Right atrium auricular region (tissue), 2 donors: ENCODE measurements at regions not wholly inside any gene's neighbourhood (a gene's known extent, or its start where the extent isn't known, plus 50 kb on each side); places are given as distances from the start of the nearest gene placed in this dataset.
A peak's percentile ranks its signal among the peaks of the same experiment; 100 is the strongest.

Experiments
- DNase-seq: peaks from one replicate; pipeline ENCODE4 v3.0.0-alpha.2; 2019; ENCODE audit warnings: low spot score
- H3K27ac ChIP-seq, 2 donors: fragments of 200-600 bp; sonication (generic); 1 replicate in 1 of 2; 2 replicates in 1 of 2; pipeline ENCODE4 v1.5.1; 2016 to 2019
- H3K27me3 ChIP-seq, 2 donors: fragments of 200-600 bp; sonication (generic); one replicate each; pipeline versions ENCODE4 v1.5.1 to v1.6.0; 2017 to 2019
- H3K36me3 ChIP-seq: fragments of 200-600 bp; sonication (generic); one replicate; pipeline ENCODE4 v1.5.1; 2016
- H3K4me1 ChIP-seq, 2 donors: fragments of 200-600 bp; sonication (generic); one replicate each; pipeline versions ENCODE4 v1.5.1 to v1.6.0; 2017 to 2019
- H3K4me3 ChIP-seq, 2 donors: fragments of 200-600 bp; sonication (generic); 1 replicate in 1 of 2; 2 replicates in 1 of 2; pipeline ENCODE4 v1.5.1; 2017 to 2019; ENCODE audit warnings: mild to moderate bottlenecking in 1 of 2, moderate library complexity in 1 of 2
- H3K9me3 ChIP-seq, 2 donors: fragments of 200-600 bp; sonication (generic); one replicate each; pipeline ENCODE4 v1.5.1; 2019
- TF ChIP-seq, protein P1 (sequence below), 2 donors: fragments of 200-600 bp; sonication (generic); IDR thresholded peaks; one replicate each; pipeline ENCODE4 v1.5.1; 2019; ENCODE audit warnings: antibody characterized with exemption in 2 of 2

DNA sequence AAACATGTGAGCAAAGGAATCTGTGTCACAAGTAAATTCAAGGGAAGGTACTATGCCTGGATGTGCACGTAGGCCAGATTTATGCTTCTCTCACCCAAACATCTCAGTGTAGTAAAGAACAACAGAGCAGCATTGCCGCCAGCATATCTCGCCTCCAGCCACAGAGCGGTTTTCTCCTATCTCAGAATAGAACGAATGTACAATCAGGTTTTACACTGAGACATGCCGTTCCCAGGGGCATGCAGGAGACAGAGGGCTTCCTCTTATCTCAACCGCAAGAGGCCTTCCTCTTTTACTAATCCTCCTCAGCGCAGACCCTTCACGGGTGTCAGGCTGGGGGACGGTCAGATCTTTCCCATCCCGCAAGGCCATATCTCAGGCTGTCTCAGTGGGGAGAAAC is 175.3 kb downstream of the RPIA start:
- DNase-seq, result no peak
- TF ChIP-seq, protein P1, sequence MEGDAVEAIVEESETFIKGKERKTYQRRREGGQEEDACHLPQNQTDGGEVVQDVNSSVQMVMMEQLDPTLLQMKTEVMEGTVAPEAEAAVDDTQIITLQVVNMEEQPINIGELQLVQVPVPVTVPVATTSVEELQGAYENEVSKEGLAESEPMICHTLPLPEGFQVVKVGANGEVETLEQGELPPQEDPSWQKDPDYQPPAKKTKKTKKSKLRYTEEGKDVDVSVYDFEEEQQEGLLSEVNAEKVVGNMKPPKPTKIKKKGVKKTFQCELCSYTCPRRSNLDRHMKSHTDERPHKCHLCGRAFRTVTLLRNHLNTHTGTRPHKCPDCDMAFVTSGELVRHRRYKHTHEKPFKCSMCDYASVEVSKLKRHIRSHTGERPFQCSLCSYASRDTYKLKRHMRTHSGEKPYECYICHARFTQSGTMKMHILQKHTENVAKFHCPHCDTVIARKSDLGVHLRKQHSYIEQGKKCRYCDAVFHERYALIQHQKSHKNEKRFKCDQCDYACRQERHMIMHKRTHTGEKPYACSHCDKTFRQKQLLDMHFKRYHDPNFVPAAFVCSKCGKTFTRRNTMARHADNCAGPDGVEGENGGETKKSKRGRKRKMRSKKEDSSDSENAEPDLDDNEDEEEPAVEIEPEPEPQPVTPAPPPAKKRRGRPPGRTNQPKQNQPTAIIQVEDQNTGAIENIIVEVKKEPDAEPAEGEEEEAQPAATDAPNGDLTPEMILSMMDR (IDR thresholded peaks at IDR 0.05), result no peak
- no peaks in the 10 kb centered on the region for H3K36me3 ChIP-seq

DNA sequence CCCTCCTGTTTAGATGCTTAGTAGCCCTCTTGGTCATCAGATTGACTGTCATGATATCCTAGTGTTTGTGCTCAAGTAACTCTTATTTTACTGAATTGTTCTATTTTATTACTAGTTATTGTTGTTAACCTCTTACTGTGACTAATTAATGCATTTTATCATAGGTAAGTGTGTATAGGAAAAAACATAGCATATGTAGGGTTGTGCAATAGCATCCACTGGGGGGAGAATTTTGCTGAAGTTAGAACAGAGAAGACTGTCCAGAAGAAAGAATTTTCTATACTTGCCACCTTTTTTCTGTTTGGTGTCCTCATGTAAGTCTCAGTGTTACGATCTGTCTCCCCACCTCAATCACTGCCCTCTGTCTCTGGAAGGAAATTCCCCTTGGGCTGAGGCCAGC is 177.4 kb downstream of the RPIA start:
- no peaks in the 10 kb centered on the region for H3K9me3 ChIP-seq
- no peaks in the 10 kb centered on the region for H3K36me3 ChIP-seq
- peaks cover 0 to 8% of the 10 kb centered on the region in 2 donors for H3K4me1 ChIP-seq
- no peak for DNase-seq
- TF ChIP-seq, protein P1 (IDR thresholded peaks at IDR 0.05), result no peak
- no peak overlapping the region for H3K27ac ChIP-seq
- H3K27me3 ChIP-seq, result no peaks in the 10 kb centered on the region
- H3K4me3 ChIP-seq, result no peak overlapping the region

More for the DNA sequence above, 175.3 kb downstream of the RPIA start:
- Histone ChIP-seq H3K9me3 (no peaks in the 10 kb centered on the region), H3K4me1 (peaks cover 0 to 8% of the 10 kb centered on the region in 2 donors), H3K4me3 (no peak overlapping the region), H3K27ac (peak overlapping the region in 1 of 2 donors; percentile 60), H3K27me3 (no peaks in the 10 kb centered on the region)

DNA sequence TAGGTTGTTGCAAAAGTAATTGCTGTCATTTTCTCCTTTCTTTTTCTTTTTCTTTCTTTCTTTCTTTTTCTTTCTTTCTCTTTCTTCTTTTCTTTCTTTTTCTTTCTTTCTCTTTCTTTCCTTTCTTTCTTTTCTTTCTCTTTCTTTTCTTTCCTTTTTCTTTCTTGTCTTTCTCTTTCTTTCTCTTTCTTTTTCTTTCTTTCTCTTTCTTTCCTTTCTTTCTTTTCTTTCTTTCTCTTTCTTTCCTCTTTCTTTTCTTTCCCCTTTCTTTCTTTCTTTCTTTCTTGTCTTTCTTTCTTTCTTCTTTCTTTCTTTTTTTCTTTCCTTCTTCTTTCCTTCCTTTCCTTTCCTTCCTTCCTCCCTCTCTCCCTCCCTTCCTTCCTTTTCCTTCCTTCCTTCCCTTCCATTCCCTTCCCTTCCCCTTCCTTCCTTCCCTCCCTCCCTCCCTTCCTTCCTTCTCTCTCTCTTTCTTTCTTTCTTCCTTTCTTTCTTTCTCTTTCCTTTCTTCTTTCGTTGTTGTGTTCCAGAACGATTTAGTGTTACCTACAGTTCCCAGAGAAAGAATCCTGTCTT is 178.9 kb downstream of the RPIA start:
- Histone ChIP-seq H3K4me1 (peaks cover 0 to 8% of the 10 kb centered on the region in 2 donors), H3K9me3 (no peaks in the 10 kb centered on the region), H3K4me3 (no peak overlapping the region), H3K27ac (no peak overlapping the region), H3K36me3 (no peaks in the 10 kb centered on the region), H3K27me3 (no peaks in the 10 kb centered on the region)
- TF ChIP-seq, protein P1 (IDR thresholded peaks at IDR 0.05), result no peak
- DNase-seq, result no peak

DNA sequence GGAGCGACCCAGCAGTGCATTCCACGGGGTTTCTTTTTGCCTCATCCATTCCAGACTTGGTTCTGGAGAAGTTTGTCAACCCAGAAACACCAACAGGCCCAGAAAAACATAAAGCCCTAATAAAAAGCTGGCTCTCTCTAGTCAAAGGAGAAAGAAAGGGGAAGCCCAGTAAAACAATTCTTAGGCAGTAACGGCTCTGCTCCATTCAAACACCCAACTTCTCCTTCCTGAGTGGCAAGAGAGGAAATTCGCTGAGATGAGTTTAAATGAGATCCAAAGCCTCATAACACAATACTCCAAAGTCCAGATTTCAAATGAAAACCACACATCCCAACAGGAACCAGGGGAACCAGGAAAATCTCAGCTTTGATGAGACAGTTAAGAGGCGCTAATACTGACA is 179.9 kb downstream of the RPIA start:
- H3K27me3 ChIP-seq, result no peaks in the 10 kb centered on the region
- H3K36me3 ChIP-seq, result no peaks in the 10 kb centered on the region
- TF ChIP-seq, protein P1 (IDR thresholded peaks at IDR 0.05), result no peak
- H3K27ac ChIP-seq, result no peak overlapping the region
- DNase-seq, result no peak
- peaks cover 0 to 2% of the 10 kb centered on the region in 2 donors for H3K4me1 ChIP-seq
- H3K4me3 ChIP-seq, result no peak overlapping the region
- H3K9me3 ChIP-seq, result no peaks in the 10 kb centered on the region

DNA sequence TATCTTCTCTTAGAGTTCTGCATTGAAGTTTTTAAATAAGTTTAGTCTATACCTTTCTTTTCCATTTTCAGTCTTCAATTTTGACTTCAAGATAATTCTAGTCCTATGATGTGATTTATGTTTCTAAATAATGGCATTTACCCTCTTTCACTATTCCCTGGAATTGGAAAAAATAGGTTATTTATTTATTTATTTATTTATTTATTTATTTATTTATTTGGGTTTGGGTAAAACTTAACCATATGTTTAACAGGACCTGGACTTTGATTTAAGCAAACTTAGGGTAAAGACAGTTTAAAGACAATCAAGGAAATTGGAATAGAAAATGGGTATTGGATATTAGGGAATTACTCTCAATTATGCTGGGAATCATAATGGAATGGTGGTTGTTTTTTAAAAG is 182.1 kb downstream of the RPIA start:
- Histone ChIP-seq H3K4me1 (no peaks in the 10 kb centered on the region), H3K27ac (no peak overlapping the region), H3K4me3 (no peak overlapping the region), H3K36me3 (no peaks in the 10 kb centered on the region), H3K27me3 (no peaks in the 10 kb centered on the region), H3K9me3 (no peaks in the 10 kb centered on the region)
- no peak for DNase-seq
- TF ChIP-seq, protein P1 (IDR thresholded peaks at IDR 0.05), result no peak

DNA sequence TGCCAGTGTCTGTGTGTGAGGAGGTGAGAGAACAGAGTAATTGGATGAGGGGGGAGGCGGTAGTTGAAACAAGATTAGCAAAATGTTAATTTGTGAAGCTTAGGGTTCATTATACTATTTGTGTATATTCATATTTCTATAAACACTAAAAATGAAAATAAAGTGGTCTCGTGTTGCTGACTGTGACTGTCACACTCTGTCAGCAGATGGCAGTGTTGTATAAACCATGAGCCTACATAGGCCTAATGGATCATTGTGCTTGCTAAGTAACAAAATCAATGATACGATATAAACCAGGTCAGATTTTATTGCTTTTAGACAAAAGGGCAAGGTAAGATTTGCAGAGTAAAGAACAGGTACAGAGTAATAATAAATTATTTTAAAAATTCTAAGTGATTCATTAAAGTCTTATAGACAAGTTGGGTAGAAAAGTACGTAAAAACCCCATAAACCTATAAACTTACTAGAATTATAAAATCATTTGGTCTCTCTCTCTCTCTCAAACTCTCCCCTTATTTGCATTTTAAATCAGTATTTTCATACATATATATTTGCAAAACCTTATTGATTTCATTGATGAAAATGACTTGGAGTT is 182.7 kb downstream of the RPIA start:
- H3K9me3 ChIP-seq, result no peaks in the 10 kb centered on the region
- H3K4me3 ChIP-seq, result no peak overlapping the region
- H3K27ac ChIP-seq, result no peak overlapping the region
- no peak for DNase-seq
- no peaks in the 10 kb centered on the region for H3K27me3 ChIP-seq
- H3K4me1 ChIP-seq, result no peaks in the 10 kb centered on the region
- no peaks in the 10 kb centered on the region for H3K36me3 ChIP-seq
- TF ChIP-seq, protein P1 (IDR thresholded peaks at IDR 0.05), result peak in 1 of 2 donors; percentile 81
